ENCODE measurements at regions not wholly inside any gene's neighbourhood (a gene's known extent, or its start where the extent isn't known, plus 50 kb on each side); places are given as distances from the start of the nearest gene placed in this dataset.

DNA sequence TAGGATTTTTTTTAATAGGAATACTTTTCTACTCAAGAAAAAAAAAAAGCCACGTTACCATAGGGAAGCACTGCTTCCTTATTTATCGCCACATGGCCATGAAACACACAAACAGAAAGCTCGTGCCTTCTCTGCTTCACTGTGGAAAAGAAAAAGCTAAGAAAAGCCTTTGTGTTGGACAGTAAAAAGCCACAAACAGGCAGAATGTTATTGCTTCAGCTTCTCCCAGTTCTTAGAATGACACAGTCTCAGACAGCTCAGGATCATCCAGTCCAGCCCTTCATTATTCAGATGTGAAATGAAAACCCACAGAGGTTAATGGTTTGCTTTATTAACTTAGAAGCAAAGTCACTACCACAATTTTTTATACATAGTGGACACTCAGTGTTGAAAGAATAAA, 181.6 kb upstream of the NOCT start:
- Mint-ChIP-seq H3K27me3 (ENCODE audit: insufficient read depth, unreplicated experiment) (no peaks in the 10 kb centered on the region), H3K4me3 (ENCODE audit: unreplicated experiment) (no peak overlapping the region), H3K27ac (ENCODE audit: low read depth, unreplicated experiment) (no peak overlapping the region), H3K36me3 (ENCODE audit: insufficient read depth, unreplicated experiment) (no peaks in the 10 kb centered on the region), H3K4me1 (ENCODE audit: insufficient read depth, unreplicated experiment) (peaks cover 6% of the 10 kb centered on the region), H3K9me3 (ENCODE audit: unreplicated experiment) (no peaks in the 10 kb centered on the region)
- ChIA-PET POLR2A (interaction anchor here (0.7 kb wide), 1 partner anchor 636 kb away, joined by 4 read pairs; no protein-coding TSS in a partner anchor), CTCF (interaction anchor here (0.7 to 1.6 kb wide), 3 partner anchors 37 to 734 kb away, joined by 3 to 4 read pairs (median 4); no protein-coding TSS in a partner anchor)
- no peak for DNase-seq (ENCODE audit: unreplicated experiment)
- intact Hi-C loops (cut with micrococcal nuclease), result loop anchor here (2.0 kb wide), 1 partner anchor 85 kb away; no protein-coding TSS in a partner anchor
- no TSS peak for BruUV-seq (replicated peaks)
- no peak for TF ChIP-seq CTCF (IDR thresholded peaks at IDR 0.05; ENCODE audit: unreplicated experiment)

GRCh38 chr4:138832563-138832962, 183.0 kb upstream of the NOCT start:
- no peaks in the 10 kb centered on the region for H3K36me3 Mint-ChIP-seq (ENCODE audit: insufficient read depth, unreplicated experiment)
- intact Hi-C loops (cut with micrococcal nuclease), result no loop called here
- peaks cover 6% of the 10 kb centered on the region for H3K4me1 Mint-ChIP-seq (ENCODE audit: insufficient read depth, unreplicated experiment)
- no peaks in the 10 kb centered on the region for H3K9me3 Mint-ChIP-seq (ENCODE audit: unreplicated experiment)
- DNase-seq (ENCODE audit: unreplicated experiment), result no peak
- POLR2A ChIA-PET, result interaction anchor here (1.1 to 1.2 kb wide), 2 partner anchors 97 to 165 kb away, joined by 3 to 5 read pairs; no protein-coding TSS in a partner anchor
- no peak for TF ChIP-seq CTCF (IDR thresholded peaks at IDR 0.05; ENCODE audit: unreplicated experiment)
- H3K27me3 Mint-ChIP-seq (ENCODE audit: insufficient read depth, unreplicated experiment), result no peaks in the 10 kb centered on the region
- no TSS peak for BruUV-seq (replicated peaks)
- no peak overlapping the region for H3K27ac Mint-ChIP-seq (ENCODE audit: low read depth, unreplicated experiment)
- CTCF ChIA-PET, result interaction anchor here (0.6 kb wide), 1 partner anchor 35 kb away, joined by 3 read pairs; no protein-coding TSS in a partner anchor
- H3K4me3 Mint-ChIP-seq (ENCODE audit: unreplicated experiment), result no peak overlapping the region

DNA sequence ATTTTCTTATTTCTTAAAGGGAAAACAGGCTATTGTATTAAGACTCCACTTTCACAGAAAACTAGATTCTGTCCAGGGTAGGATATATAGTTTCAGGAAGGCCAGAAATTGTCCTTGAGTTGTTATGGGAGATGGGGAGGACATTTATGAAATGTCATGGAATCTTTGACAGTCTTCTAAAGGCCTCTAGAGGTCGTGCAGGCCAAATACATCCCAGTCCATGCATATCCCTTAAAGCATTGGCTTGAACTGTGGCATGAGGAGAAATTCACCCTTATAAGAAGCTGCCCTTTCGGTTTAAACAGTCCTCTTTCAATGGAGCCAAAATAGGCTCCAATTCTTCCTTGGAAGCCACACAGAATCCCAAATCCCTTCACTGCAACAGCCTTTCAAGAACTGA, 183.6 kb upstream of the NOCT start:
- Mint-ChIP-seq H3K4me3 (ENCODE audit: unreplicated experiment) (no peak overlapping the region), H3K36me3 (ENCODE audit: insufficient read depth, unreplicated experiment) (no peaks in the 10 kb centered on the region), H3K27ac (ENCODE audit: low read depth, unreplicated experiment) (no peak overlapping the region), H3K27me3 (ENCODE audit: insufficient read depth, unreplicated experiment) (no peaks in the 10 kb centered on the region), H3K9me3 (ENCODE audit: unreplicated experiment) (no peaks in the 10 kb centered on the region), H3K4me1 (ENCODE audit: insufficient read depth, unreplicated experiment) (peaks cover 6% of the 10 kb centered on the region)
- no peak for DNase-seq (ENCODE audit: unreplicated experiment)
- BruUV-seq (replicated peaks), result no TSS peak
- CTCF ChIA-PET, result interaction anchor here (0.7 kb wide), 1 partner anchor 12 kb away, joined by 4 read pairs; no protein-coding TSS in a partner anchor
- TF ChIP-seq CTCF (IDR thresholded peaks at IDR 0.05; ENCODE audit: unreplicated experiment), result no peak
- intact Hi-C loops (cut with micrococcal nuclease), result no loop called here
- POLR2A ChIA-PET, result interaction anchor here (1.1 to 1.2 kb wide), 2 partner anchors 96 to 164 kb away, joined by 3 to 5 read pairs; no protein-coding TSS in a partner anchor

DNA sequence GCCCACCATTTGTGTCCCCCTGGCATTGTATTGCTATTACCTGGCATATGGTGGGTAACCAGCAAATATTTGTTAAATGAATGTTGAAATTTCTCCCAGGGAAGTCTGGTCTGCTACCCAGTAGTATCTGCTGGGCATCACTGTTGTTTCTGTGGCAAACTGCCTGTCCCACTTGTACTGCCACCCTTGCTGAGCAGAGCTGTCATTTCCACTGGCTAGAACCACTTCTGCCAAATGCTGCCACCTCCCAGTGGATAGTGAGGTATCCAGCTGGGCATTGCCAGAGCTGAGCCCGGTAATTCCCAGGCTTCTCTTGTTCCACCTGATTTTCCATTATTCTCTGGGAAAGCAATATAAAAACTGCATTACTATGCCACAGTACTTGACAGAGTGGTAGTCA, 186.7 kb upstream of the NOCT start:
- no peak for TF ChIP-seq CTCF (IDR thresholded peaks at IDR 0.05; ENCODE audit: unreplicated experiment)
- intact Hi-C loops (cut with micrococcal nuclease), result no loop called here

More for the DNA sequence above, 186.7 kb upstream of the NOCT start:
- no TSS peak for BruUV-seq (replicated peaks)
- CTCF ChIA-PET, result interaction anchor here (0.6 kb wide), 1 partner anchor 311 kb away, joined by 3 read pairs; no protein-coding TSS in a partner anchor
- H3K27me3 Mint-ChIP-seq (ENCODE audit: insufficient read depth, unreplicated experiment), result no peaks in the 10 kb centered on the region
- no peaks in the 10 kb centered on the region for H3K36me3 Mint-ChIP-seq (ENCODE audit: insufficient read depth, unreplicated experiment)
- H3K4me1 Mint-ChIP-seq (ENCODE audit: insufficient read depth, unreplicated experiment), result no peaks in the 10 kb centered on the region
- POLR2A ChIA-PET, result no interaction called here
- no peak overlapping the region for H3K27ac Mint-ChIP-seq (ENCODE audit: low read depth, unreplicated experiment)
- H3K9me3 Mint-ChIP-seq (ENCODE audit: unreplicated experiment), result no peaks in the 10 kb centered on the region
- no peak for DNase-seq (ENCODE audit: unreplicated experiment)
- H3K4me3 Mint-ChIP-seq (ENCODE audit: unreplicated experiment), result no peak overlapping the region

All from MCF 10A (cell line).